ENCODE measurements at regions not wholly inside any gene's neighbourhood (a gene's known extent, or its start where the extent isn't known, plus 50 kb on each side); places are given as distances from the start of the nearest gene placed in this dataset.

DNA sequence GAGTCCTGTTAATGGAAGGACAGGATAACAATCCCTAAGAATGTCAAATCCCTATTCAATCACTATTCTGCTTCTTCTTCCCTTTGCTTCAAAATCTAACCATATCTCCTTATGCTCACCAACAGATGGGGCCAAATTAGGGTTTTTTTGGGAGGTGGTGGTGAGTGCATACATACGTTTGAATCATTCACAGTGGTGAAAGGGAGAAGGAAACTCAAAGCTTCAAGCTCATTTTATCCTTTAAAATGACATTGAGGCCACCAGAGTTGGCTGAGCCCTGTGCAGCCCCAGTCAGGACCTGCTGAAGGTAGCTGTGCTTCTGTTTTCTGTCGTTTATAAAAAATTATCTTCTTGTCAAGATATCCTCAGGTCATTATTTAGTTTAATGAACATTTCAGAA lies 607.5 kb upstream of the AGTR1 start:
- TF ChIP-seq, protein P1, sequence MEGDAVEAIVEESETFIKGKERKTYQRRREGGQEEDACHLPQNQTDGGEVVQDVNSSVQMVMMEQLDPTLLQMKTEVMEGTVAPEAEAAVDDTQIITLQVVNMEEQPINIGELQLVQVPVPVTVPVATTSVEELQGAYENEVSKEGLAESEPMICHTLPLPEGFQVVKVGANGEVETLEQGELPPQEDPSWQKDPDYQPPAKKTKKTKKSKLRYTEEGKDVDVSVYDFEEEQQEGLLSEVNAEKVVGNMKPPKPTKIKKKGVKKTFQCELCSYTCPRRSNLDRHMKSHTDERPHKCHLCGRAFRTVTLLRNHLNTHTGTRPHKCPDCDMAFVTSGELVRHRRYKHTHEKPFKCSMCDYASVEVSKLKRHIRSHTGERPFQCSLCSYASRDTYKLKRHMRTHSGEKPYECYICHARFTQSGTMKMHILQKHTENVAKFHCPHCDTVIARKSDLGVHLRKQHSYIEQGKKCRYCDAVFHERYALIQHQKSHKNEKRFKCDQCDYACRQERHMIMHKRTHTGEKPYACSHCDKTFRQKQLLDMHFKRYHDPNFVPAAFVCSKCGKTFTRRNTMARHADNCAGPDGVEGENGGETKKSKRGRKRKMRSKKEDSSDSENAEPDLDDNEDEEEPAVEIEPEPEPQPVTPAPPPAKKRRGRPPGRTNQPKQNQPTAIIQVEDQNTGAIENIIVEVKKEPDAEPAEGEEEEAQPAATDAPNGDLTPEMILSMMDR (conservative IDR thresholded peaks at IDR 0.05; ENCODE audit: low read depth in 2 of 2): no peak
- TF ChIP-seq EZH2phosphoT487 (IDR thresholded peaks at IDR 0.05; ENCODE audit: unreplicated experiment) (no peak), EZH2 (IDR thresholded peaks at IDR 0.05; ENCODE audit: low read depth, unreplicated experiment) (no peak), POLR2AphosphoS5 (IDR thresholded peaks at IDR 0.05; ENCODE audit: low read depth) (no peak), STAT1 (IDR thresholded peaks at IDR 0.05; ENCODE audit: unreplicated experiment) (no peak), CREB1 (CRISPR knock-in tag; IDR thresholded peaks at IDR 0.05; ENCODE audit: low read depth) (no peak)
- TF ChIP-seq, protein P2, sequence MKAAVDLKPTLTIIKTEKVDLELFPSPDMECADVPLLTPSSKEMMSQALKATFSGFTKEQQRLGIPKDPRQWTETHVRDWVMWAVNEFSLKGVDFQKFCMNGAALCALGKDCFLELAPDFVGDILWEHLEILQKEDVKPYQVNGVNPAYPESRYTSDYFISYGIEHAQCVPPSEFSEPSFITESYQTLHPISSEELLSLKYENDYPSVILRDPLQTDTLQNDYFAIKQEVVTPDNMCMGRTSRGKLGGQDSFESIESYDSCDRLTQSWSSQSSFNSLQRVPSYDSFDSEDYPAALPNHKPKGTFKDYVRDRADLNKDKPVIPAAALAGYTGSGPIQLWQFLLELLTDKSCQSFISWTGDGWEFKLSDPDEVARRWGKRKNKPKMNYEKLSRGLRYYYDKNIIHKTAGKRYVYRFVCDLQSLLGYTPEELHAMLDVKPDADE (IDR thresholded peaks at IDR 0.05): no peak
- TF ChIP-seq, protein P3, sequence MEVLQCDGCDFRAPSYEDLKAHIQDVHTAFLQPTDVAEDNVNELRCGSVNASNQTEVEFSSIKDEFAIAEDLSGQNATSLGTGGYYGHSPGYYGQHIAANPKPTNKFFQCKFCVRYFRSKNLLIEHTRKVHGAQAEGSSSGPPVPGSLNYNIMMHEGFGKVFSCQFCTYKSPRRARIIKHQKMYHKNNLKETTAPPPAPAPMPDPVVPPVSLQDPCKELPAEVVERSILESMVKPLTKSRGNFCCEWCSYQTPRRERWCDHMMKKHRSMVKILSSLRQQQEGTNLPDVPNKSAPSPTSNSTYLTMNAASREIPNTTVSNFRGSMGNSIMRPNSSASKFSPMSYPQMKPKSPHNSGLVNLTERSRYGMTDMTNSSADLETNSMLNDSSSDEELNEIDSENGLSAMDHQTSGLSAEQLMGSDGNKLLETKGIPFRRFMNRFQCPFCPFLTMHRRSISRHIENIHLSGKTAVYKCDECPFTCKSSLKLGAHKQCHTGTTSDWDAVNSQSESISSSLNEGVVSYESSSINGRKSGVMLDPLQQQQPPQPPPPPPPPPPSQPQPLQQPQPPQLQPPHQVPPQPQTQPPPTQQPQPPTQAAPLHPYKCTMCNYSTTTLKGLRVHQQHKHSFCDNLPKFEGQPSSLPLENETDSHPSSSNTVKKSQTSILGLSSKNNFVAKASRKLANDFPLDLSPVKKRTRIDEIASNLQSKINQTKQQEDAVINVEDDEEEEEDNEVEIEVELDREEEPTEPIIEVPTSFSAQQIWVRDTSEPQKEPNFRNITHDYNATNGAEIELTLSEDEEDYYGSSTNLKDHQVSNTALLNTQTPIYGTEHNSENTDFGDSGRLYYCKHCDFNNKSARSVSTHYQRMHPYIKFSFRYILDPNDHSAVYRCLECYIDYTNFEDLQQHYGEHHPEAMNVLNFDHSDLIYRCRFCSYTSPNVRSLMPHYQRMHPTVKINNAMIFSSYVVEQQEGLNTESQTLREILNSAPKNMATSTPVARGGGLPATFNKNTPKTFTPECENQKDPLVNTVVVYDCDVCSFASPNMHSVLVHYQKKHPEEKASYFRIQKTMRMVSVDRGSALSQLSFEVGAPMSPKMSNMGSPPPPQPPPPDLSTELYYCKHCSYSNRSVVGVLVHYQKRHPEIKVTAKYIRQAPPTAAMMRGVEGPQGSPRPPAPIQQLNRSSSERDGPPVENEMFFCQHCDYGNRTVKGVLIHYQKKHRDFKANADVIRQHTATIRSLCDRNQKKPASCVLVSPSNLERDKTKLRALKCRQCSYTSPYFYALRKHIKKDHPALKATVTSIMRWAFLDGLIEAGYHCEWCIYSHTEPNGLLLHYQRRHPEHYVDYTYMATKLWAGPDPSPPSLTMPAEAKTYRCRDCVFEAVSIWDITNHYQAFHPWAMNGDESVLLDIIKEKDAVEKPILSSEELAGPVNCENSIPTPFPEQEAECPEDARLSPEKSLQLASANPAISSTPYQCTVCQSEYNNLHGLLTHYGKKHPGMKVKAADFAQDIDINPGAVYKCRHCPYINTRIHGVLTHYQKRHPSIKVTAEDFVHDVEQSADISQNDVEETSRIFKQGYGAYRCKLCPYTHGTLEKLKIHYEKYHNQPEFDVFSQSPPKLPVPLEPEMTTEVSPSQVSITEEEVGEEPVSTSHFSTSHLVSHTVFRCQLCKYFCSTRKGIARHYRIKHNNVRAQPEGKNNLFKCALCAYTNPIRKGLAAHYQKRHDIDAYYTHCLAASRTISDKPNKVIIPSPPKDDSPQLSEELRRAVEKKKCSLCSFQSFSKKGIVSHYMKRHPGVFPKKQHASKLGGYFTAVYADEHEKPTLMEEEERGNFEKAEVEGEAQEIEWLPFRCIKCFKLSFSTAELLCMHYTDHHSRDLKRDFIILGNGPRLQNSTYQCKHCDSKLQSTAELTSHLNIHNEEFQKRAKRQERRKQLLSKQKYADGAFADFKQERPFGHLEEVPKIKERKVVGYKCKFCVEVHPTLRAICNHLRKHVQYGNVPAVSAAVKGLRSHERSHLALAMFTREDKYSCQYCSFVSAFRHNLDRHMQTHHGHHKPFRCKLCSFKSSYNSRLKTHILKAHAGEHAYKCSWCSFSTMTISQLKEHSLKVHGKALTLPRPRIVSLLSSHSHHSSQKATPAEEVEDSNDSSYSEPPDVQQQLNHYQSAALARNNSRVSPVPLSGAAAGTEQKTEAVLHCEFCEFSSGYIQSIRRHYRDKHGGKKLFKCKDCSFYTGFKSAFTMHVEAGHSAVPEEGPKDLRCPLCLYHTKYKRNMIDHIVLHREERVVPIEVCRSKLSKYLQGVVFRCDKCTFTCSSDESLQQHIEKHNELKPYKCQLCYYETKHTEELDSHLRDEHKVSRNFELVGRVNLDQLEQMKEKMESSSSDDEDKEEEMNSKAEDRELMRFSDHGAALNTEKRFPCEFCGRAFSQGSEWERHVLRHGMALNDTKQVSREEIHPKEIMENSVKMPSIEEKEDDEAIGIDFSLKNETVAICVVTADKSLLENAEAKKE (CRISPR knock-in tag; IDR thresholded peaks at IDR 0.05): no peak
- TF ChIP-seq, protein P4, sequence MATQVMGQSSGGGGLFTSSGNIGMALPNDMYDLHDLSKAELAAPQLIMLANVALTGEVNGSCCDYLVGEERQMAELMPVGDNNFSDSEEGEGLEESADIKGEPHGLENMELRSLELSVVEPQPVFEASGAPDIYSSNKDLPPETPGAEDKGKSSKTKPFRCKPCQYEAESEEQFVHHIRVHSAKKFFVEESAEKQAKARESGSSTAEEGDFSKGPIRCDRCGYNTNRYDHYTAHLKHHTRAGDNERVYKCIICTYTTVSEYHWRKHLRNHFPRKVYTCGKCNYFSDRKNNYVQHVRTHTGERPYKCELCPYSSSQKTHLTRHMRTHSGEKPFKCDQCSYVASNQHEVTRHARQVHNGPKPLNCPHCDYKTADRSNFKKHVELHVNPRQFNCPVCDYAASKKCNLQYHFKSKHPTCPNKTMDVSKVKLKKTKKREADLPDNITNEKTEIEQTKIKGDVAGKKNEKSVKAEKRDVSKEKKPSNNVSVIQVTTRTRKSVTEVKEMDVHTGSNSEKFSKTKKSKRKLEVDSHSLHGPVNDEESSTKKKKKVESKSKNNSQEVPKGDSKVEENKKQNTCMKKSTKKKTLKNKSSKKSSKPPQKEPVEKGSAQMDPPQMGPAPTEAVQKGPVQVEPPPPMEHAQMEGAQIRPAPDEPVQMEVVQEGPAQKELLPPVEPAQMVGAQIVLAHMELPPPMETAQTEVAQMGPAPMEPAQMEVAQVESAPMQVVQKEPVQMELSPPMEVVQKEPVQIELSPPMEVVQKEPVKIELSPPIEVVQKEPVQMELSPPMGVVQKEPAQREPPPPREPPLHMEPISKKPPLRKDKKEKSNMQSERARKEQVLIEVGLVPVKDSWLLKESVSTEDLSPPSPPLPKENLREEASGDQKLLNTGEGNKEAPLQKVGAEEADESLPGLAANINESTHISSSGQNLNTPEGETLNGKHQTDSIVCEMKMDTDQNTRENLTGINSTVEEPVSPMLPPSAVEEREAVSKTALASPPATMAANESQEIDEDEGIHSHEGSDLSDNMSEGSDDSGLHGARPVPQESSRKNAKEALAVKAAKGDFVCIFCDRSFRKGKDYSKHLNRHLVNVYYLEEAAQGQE (IDR thresholded peaks at IDR 0.05; ENCODE audit: unreplicated experiment): no peak

Data from GM23338 (cell line).